Spleen (tissue), 11 donors: ENCODE measurements at regions not wholly inside any gene's neighbourhood (a gene's known extent, or its start where the extent isn't known, plus 50 kb on each side); places are given as distances from the start of the nearest gene placed in this dataset.

ENCODE experiments used
- DNase-seq: peaks from one replicate; pipeline ENCODE4 v3.0.0-alpha.2; 2020
- H3K27ac ChIP-seq, 8 donors: fragments of 200-600 bp; sonication (generic) in 7 of 8; 1 replicate in 4 of 8; 2 replicates in 4 of 8; pipeline versions ENCODE4 v1.5.0 to v1.8.0; 2016 to 2021; ENCODE audit warnings: inconsistent platforms in 4 of 8, mild to moderate bottlenecking in 4 of 8, moderate library complexity in 1 of 8
- H3K27me3 ChIP-seq, 7 donors: fragments of 200-600 bp; sonication (generic) in 6 of 7; replicated peaks in 1 of 7; 1 replicate in 4 of 7; 2 replicates in 3 of 7; pipeline versions ENCODE4 v1.5.0 to v1.8.0; 2016 to 2021; ENCODE audit warnings: inconsistent platforms in 3 of 7, mild to moderate bottlenecking in 1 of 7
- H3K36me3 ChIP-seq, 6 donors: fragments of 200-600 bp; sonication (generic) in 5 of 6; 1 replicate in 4 of 6; 2 replicates in 2 of 6; pipeline versions ENCODE4 v1.5.0 to v1.8.0; 2016 to 2021; ENCODE audit warnings: inconsistent platforms in 2 of 6
- H3K4me1 ChIP-seq, 6 donors: fragments of 200-600 bp; sonication (generic) in 5 of 6; 1 replicate in 3 of 6; 2 replicates in 3 of 6; pipeline versions ENCODE4 v1.5.0 to v1.8.0; 2016 to 2021; ENCODE audit warnings: inconsistent platforms in 3 of 6
- H3K4me3 ChIP-seq, 8 donors: fragments of 200-600 bp; sonication (generic) in 7 of 8; 1 replicate in 4 of 8; 2 replicates in 4 of 8; pipeline versions ENCODE4 v1.5.0 to v1.8.0; 2016 to 2021; ENCODE audit warnings: inconsistent platforms in 4 of 8, mild to moderate bottlenecking in 4 of 8, moderate library complexity in 2 of 8
- H3K9me3 ChIP-seq, 8 donors: fragments of 200-600 bp; sonication (generic) in 7 of 8; 1 replicate in 4 of 8; 2 replicates in 4 of 8; pipeline versions ENCODE4 v1.5.0 to v1.8.0; 2016 to 2021; ENCODE audit warnings: inconsistent platforms in 4 of 8
- CTCF ChIP-seq, 11 experiments: fragments of 200-600 bp in 7 of 11; fragments of 450-650 bp in 4 of 11; sonication (generic) in 4 of 11; IDR thresholded peaks in 8 of 11; conservative IDR thresholded peaks in 3 of 11; 1 replicate in 7 of 11; 2 replicates in 4 of 11; pipeline versions ENCODE4 v1.4.0 to v1.8.0; 2016 to 2021; ENCODE audit warnings: antibody characterized with exemption in 11 of 11, inconsistent platforms in 4 of 11, mild to moderate bottlenecking in 1 of 11
- POLR2A ChIP-seq, 3 donors: fragments of 450-650 bp; IDR thresholded peaks; one replicate each; pipeline ENCODE4 v1.5.1; 2017; ENCODE audit warnings: antibody characterized with exemption in 3 of 3, mild to moderate bottlenecking in 1 of 3
- POLR2AphosphoS5 ChIP-seq, 3 donors: sonication (generic); formaldehyde crosslinking; IDR thresholded peaks; one replicate each; pipeline ENCODE4 v1.5.1; 2017; ENCODE audit warnings: antibody characterized with exemption in 3 of 3
- WGBS, 5 donors: extraction: QIAGEN DNeasy Blood & Tissue Kit in 3 of 5; methylation state at CpG; one replicate each; pipeline versions ENCODE4 v1.1.5 to v1.1.7; 2013 to 2018; 5-methylcytosine and 5-hydroxymethylcytosine counted together
- intact Hi-C: fragments of 100-400 bp; cut with DNase I; formaldehyde crosslinking; loops from one replicate; pipeline ENCODE4 v1.15.0; 2023; ENCODE audit warnings: low total_unique reads
- donor health status: healthy with polysubstance abuse.
- donor health status: DM: no; HTN: no; CAD: no; lungs with moderate emphysema.
- donor health status: DM: no; HTN: no; CAD: no.
- donor health status: Bipolar disorder and iron deficiency.
- donor health status: healthy.
- donor health status: DM: no; HTN: no; CAD: no.
- donor health status: DM: yes; HTN: yes; CAD: no.

GRCh38 chr4:29309050-29309449 lies 1411.1 kb upstream of the PCDH7 start:
- no peak overlapping the region for H3K27ac ChIP-seq
- no peak overlapping the region for H3K4me3 ChIP-seq
- intact Hi-C loops, result no loop called here
- no peak for DNase-seq
- H3K36me3 ChIP-seq, result no peaks in the 10 kb centered on the region
- no peaks in the 10 kb centered on the region for H3K9me3 ChIP-seq
- H3K4me1 ChIP-seq, result no peaks in the 10 kb centered on the region
- no peaks in the 10 kb centered on the region for H3K27me3 ChIP-seq
- no peak for TF ChIP-seq POLR2A (IDR thresholded peaks at IDR 0.05)
- TF ChIP-seq POLR2AphosphoS5 (IDR thresholded peaks at IDR 0.05), result no peak
- TF ChIP-seq CTCF (IDR thresholded peaks at IDR 0.05 in 8 of 11, conservative IDR thresholded peaks at IDR 0.05 in 3 of 11), result no peak
- WGBS, 5 donors, result 52 to 78% (median 72%) methylated on average over 3 of the region's 3 CpGs

- no peaks in the 10 kb centered on the region for H3K4me1 ChIP-seq
- H3K27me3 ChIP-seq, result no peaks in the 10 kb centered on the region
- no peak overlapping the region for H3K27ac ChIP-seq
- no peaks in the 10 kb centered on the region for H3K36me3 ChIP-seq
- no peak for DNase-seq
- H3K4me3 ChIP-seq, result no peak overlapping the region
- intact Hi-C loops, result no loop called here
- no peaks in the 10 kb centered on the region for H3K9me3 ChIP-seq
- TF ChIP-seq POLR2AphosphoS5 (IDR thresholded peaks at IDR 0.05) (no peak), CTCF (IDR thresholded peaks at IDR 0.05 in 8 of 11, conservative IDR thresholded peaks at IDR 0.05 in 3 of 11) (no peak), POLR2A (IDR thresholded peaks at IDR 0.05) (no peak)
Observed at GRCh38 chr4:29310252-29310651, 1409.9 kb upstream of the PCDH7 start.

GRCh38 chr4:29311247-29311646 lies 1408.9 kb upstream of the PCDH7 start:
- Histone ChIP-seq H3K36me3 (no peaks in the 10 kb centered on the region), H3K4me1 (no peaks in the 10 kb centered on the region), H3K27ac (no peak overlapping the region), H3K27me3 (no peaks in the 10 kb centered on the region), H3K9me3 (no peaks in the 10 kb centered on the region), H3K4me3 (no peak overlapping the region)
- 20 to 35% (median 29%) methylated on average over 1 of the region's 1 CpG for WGBS, 5 donors
- intact Hi-C loops, result no loop called here
- TF ChIP-seq CTCF (IDR thresholded peaks at IDR 0.05 in 8 of 11, conservative IDR thresholded peaks at IDR 0.05 in 3 of 11) (no peak), POLR2AphosphoS5 (IDR thresholded peaks at IDR 0.05) (no peak), POLR2A (IDR thresholded peaks at IDR 0.05) (no peak)
- DNase-seq, result no peak

GRCh38 chr4:29319663-29320340 lies 1400.4 kb upstream of the PCDH7 start:
- Histone ChIP-seq H3K9me3 (peaks cover 0 to 19% (median 6%) of the 10 kb centered on the region in 8 donors), H3K4me1 (no peaks in the 10 kb centered on the region), H3K27me3 (no peaks in the 10 kb centered on the region), H3K36me3 (no peaks in the 10 kb centered on the region), H3K27ac (no peak overlapping the region), H3K4me3 (no peak overlapping the region)
- intact Hi-C loops, result no loop called here
- no peak for DNase-seq
- WGBS, 5 donors, result 69 to 84% (median 77%) methylated on average over 2 of the region's 2 CpGs
- TF ChIP-seq POLR2AphosphoS5 (IDR thresholded peaks at IDR 0.05), result no peak
- TF ChIP-seq POLR2A (IDR thresholded peaks at IDR 0.05), result no peak
- TF ChIP-seq CTCF (IDR thresholded peaks at IDR 0.05 in 8 of 11, conservative IDR thresholded peaks at IDR 0.05 in 3 of 11), result no peak
